GM18520 (cell line): ENCODE measurements at regions not wholly inside any gene's neighbourhood (a gene's known extent, or its start where the extent isn't known, plus 50 kb on each side); places are given as distances from the start of the nearest gene placed in this dataset.

Source experiments
- ATAC-seq: cut with Tn5 transposase; IDR thresholded peaks from one replicate; pipeline ENCODE4 v1.9.1; 2021; ENCODE audit not compliant: unreplicated experiment

- no peak for ATAC-seq
Observed at GRCh38 chr6:95352064-95352795, 225.1 kb upstream of the MANEA start.

GRCh38 chr6:95354551-95354950, 222.8 kb upstream of the MANEA start:
- ATAC-seq: no peak

DNA sequence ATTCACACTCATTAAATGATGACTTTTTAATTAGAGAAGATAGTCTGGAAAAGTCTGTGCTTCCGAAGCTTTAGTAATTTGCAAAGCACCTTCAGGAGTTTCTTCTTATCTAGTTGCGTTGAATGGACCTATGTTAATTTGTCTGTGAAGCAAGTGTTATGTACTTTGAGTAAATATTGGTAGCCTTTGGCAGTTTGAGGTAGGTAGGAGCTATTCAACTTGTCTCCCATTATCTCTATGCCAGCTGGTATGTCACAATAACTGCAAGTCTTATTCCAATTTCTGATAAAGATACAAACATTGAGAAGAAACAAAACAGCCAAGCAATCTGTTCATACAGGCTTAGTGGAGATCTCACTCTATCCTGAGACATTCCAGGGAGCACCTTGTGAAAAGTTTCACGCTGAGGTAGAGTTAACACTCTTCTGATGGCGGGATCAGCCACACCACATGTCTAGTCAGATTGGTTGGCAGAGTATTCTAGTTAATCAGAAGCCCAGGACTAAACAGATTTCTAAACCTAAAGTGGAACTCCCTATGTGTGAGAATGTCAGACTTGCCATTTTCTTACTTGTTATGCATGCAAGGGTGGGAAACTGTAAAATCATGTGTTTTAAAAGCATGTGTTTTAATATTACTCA, 219.8 kb upstream of the MANEA start:
- no peak for ATAC-seq

DNA sequence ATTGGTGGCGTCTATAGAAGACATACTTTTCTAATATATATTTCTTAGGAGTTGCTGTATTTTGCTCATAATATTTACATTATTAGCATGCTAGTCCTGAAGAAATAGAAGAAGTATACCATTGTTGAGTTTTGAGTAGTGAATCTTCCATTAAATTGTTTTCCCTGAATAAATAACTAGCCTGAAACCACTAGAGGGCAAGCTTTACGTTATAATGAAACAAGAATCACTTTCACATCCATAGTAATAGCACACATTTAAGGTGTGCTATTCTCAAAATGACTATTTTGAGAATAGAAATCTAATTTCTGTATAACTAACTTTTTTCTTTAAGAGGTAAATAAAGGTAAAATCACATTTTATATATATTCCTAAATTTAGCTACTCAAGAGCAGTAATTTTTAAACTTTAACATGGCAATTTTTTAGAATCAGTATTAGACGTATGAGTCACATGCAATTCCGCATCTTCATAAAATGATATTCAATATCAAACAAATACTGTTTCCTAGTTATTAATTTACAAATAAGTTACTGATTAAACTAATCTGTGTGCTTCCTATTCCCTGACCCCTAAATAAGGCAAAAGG, 213.2 kb upstream of the MANEA start:
- no peak for ATAC-seq

DNA sequence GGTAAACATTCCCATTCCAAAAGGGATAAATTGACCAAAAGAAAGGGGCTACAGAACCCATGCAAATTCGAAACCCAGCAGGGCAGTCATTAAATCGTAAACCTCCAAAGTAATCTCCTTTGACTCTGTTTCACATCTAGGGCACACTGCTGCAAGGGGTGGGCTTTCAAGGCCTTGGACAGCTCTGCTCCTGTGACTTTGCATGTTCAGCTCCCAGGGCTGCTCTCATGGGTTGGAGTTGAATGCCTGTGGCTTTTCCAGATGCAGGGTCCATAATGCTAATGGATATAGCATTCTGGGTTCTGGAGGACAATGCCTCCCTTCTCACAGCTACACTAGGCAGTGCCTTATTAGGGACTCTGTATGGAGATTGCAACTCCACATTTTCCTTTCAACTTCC, 211.9 kb upstream of the MANEA start:
- no peak for ATAC-seq

GRCh38 chr6:95366414-95366813, 210.9 kb upstream of the MANEA start:
- no peak for ATAC-seq

GRCh38 chr6:95383878-95384277, 193.5 kb upstream of the MANEA start:
- no peak for ATAC-seq

- ATAC-seq: no peak
Observed at GRCh38 chr6:95384988-95385387, 192.3 kb upstream of the MANEA start.

GRCh38 chr6:95387845-95388244, 189.5 kb upstream of the MANEA start:
- no peak for ATAC-seq

DNA sequence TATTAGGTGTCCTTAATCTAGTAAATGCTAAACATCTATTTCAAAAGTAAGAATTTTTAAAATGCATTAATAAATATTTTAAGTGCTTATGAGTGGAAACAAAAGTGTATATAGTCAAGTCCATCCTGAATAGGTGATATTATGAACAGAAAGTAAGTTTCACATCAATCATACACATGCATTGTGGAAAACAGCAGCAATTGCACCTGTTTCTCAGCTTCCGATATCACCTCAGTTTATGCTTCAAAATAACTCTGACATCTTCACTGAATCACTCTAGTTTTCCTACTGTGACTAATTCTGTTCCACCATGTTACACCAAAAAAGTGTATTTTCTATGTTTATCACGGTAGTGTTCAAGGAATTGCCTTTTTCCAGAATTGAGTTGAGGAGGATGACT, 172.6 kb upstream of the MANEA start:
- ATAC-seq: no peak

- ATAC-seq: no peak
Observed at GRCh38 chr6:95408111-95408510, 169.2 kb upstream of the MANEA start.

GRCh38 chr6:95410168-95410567, 167.2 kb upstream of the MANEA start:
- ATAC-seq: no peak

- ATAC-seq: no peak
Observed at GRCh38 chr6:95413789-95414188, 163.5 kb upstream of the MANEA start.

DNA sequence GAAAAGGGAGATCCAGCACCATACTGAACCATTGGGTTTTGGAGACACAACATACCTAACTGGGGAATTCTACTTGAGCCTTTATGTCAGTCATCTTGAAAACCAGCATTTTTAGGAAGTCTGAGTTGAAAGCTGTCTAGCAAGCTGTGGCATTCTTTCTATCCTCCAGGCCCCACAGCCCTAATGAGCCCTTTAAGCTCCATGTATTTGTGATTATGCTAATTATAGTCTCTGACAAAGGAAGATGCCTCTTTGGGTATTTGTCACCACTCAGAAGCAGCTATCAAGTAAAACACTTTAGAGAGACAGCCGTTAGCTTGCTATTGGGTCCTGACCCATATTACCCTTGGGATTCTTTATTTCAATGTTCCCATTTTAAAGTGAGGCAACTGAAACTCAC, 159.5 kb upstream of the MANEA start:
- ATAC-seq: no peak

DNA sequence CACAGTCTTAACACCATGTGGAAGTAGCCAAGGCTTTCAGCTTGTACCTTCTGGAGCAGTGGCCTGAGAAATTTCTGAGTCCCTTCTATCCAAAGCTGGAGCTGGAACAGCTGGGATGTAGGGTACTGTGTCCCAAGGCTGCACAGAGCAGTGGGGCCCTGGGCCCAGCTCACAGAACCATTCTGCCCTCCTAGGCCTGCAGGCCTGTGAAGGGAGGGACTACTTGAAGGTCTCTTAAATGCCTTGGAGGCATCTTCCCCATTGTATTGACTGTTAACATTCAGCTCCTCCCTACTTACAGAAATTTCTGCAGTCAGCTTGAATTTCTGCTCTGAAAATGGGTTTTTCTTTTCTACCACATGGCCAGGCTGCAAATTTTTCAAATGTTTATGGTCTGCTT, 156.5 kb upstream of the MANEA start:
- no peak for ATAC-seq

DNA sequence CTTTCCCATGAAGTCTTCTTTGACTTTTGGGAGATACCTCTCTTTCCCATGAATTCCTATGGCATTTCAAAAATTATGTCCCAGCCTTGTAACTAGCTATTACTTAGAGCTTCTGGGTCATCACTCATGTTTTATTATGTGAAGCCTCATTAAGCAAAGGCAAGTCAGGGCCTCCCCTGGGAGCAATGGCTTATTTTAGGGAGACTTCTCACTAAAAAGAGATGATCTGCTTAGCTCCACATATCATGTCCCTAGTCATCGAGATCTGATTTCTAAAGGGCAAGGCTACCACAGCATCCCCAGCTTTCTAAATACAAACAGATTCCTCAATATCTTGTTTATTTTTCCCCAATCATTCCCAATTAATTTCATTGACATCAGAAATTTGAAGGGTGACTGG, 154.0 kb upstream of the MANEA start:
- no peak for ATAC-seq

GRCh38 chr6:95431637-95432228, 145.6 kb upstream of the MANEA start:
- ATAC-seq: no peak

DNA sequence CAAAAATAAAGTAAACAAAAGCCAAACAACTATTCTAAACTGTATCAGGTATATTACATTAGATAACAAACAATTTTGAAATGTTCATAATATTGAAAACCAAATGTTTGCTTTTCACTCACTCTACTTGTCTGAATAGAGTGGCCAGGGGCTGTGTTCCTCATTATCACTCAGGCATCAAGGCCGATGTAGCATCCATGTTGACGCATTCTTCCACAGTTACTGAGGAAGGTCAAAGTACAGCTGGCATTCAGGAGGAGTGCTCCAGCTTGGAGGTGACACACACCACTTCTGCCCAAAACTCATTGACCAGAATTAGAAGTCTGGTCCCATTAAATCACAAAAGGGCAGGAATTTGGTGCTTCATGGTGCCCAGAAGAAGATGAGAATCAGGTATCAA, 137.6 kb upstream of the MANEA start:
- no peak for ATAC-seq

DNA sequence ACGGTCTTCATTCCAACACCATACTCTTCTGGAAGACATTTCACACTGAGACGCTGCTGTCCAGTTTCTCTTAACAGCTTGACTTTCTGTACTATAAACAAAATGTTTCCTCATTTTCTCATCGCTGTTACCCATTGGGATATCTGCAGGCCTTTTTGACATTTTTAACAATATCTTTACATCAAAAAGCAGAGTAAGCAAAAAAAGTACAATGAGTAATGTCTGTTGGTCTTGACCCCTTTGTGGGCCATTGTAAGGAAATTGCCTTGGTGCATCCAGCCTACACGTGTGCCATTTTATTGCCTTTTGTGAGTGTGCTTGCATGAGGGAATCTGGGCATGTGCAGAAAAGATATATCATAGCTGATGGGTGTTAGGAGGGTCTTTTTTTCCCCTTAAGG, 129.1 kb upstream of the MANEA start:
- no peak for ATAC-seq

DNA sequence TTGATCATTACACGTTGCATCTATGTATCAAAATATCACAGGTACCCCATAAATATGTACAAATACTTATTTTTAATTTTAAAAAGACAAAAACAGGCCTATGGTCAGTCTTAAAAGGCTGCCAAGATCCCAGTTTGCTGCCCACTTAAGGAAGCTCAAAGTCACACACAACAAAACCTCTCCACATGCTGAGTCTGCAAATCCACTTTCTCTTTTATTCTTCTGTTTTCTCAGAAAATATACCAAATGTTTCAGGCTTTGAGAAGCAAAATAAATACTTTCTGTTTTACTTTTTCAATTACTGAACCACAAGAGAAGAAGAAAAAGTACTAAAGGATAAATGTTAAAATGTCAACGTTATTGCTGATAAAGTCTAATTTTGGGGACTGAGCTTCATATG, 107.8 kb upstream of the MANEA start:
- ATAC-seq: no peak

- ATAC-seq: no peak
Observed at GRCh38 chr6:95478941-95479340, 98.4 kb upstream of the MANEA start.

GRCh38 chr6:95487817-95488216, 89.5 kb upstream of the MANEA start:
- no peak for ATAC-seq
